ENCODE measurements at regions not wholly inside any gene's neighbourhood (a gene's known extent, or its start where the extent isn't known, plus 50 kb on each side); places are given as distances from the start of the nearest gene placed in this dataset.

- H3K36me3 Mint-ChIP-seq (ENCODE audit: low read depth) = peaks cover 15% of the 10 kb centered on the region; the same call in 1 of the 2 replicates
- no peaks in the 10 kb centered on the region for H3K27me3 Mint-ChIP-seq (ENCODE audit: insufficient read depth)
- H3K27ac Mint-ChIP-seq = no peak overlapping the region
- peaks cover 22% of the 10 kb centered on the region for H3K9me3 Mint-ChIP-seq
- peaks cover 21% of the 10 kb centered on the region for H3K4me1 Mint-ChIP-seq (ENCODE audit: low read depth)
- no peak for DNase-seq
- no peak overlapping the region for H3K4me3 Mint-ChIP-seq
- no peak for TF ChIP-seq CTCF (IDR thresholded peaks at IDR 0.05)
These were observed 53.8 kb upstream of the INHBA start for GRCh38 chr7:41756650-41757182.

GRCh38 chr7:41755096-41755495 is 52.2 kb upstream of the INHBA start:
- Mint-ChIP-seq H3K4me3 (no peak overlapping the region), H3K4me1 (ENCODE audit: low read depth) (peaks cover 17% of the 10 kb centered on the region), H3K27ac (no peak overlapping the region), H3K36me3 (ENCODE audit: low read depth) (peaks cover 15% of the 10 kb centered on the region; the same call in 1 of the 2 replicates), H3K9me3 (peaks cover 22% of the 10 kb centered on the region), H3K27me3 (ENCODE audit: insufficient read depth) (no peaks in the 10 kb centered on the region)
- DNase-seq = no peak
- TF ChIP-seq CTCF (IDR thresholded peaks at IDR 0.05) = no peak

- H3K36me3 Mint-ChIP-seq (ENCODE audit: low read depth) = peaks cover 15% of the 10 kb centered on the region; the same call in 1 of the 2 replicates
- no peaks in the 10 kb centered on the region; the same call in 1 of the 2 replicates for H3K27me3 Mint-ChIP-seq (ENCODE audit: insufficient read depth)
- peaks cover 6% of the 10 kb centered on the region for H3K4me1 Mint-ChIP-seq (ENCODE audit: low read depth)
- no peak overlapping the region for H3K4me3 Mint-ChIP-seq
- DNase-seq = no peak
- H3K9me3 Mint-ChIP-seq = peaks cover 22% of the 10 kb centered on the region
- peak overlapping the region; percentile 17; the same call in 1 of the 2 replicates for H3K27ac Mint-ChIP-seq
- TF ChIP-seq CTCF (IDR thresholded peaks at IDR 0.05) = no peak
These were observed 51.2 kb upstream of the INHBA start for GRCh38 chr7:41754046-41754445.
